Activated T-cell treated with anti-CD3 and anti-CD28 coated beads for 24 hours (primary cell): ENCODE measurements at regions not wholly inside any gene's neighbourhood (a gene's known extent, or its start where the extent isn't known, plus 50 kb on each side); places are given as distances from the start of the nearest gene placed in this dataset.
A peak's percentile ranks its signal among the peaks of the same experiment; 100 is the strongest.
"Not testable (repeated sequence)": the region's sequence is repeated elsewhere in the genome, so short reads cannot be mapped to it uniquely, and the experiment has no call there.

Experiments
- DNase-seq: peaks from one replicate; pipeline ENCODE4 v3.0.0-alpha.2; 2020; ENCODE audit warnings: low read depth

DNA sequence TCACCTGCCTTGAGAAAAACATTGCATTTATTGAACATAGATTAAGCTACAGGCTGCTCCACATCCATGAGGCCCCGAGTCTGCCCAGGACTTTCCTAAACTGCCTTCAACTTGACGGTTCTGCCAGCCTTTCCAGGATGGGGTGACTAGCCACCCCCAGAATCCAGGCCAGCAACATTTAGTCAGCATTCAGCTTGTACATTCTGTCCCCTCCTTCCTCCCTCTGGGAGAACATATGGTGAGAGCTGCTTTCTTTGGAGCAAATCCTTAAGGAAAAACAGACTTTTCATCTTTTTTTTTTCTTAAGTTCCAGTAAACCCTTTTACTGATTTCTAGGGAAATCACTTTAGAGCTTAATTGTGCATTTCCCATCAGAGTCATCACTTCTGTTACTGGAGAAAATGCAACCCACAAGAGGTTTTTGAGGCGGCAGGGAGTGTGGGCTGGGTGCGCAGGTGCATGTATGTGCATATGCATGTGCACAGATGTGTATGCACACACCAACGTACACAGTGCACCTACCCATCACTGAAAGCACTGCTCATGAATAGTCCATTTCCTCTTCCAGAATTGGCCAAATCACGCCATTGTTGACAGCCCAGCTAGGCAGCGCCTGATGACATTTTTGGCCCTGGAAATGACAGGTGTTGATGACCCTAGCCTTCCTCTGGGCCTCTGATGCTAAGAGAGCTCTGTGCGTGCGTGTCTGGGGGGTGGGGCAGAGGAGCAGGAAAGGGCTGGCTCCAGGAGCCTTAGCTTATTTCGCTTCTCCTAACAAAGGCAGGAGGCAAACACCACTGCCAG lies 145.6 kb downstream of the HSD17B3 start:
- DNase-seq = no peak

DNA sequence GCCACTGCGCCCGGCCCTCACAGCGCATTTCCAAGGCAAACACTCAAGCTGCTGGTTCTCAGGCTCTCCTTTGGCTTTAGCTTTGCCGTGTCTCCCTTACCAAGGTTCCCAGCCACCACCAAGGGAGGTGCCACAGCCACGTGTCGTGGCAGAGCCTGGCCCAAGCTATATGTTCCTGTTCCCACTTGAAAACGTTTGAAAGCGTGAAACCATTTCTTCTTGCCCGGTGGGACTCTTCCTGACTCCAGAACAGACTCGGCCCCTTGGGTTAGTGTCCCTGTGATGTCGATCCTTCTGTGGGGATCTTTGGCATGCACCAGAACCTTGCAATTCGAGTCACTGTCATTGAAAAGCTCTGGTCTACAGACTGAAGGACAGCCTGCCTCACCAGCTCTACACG lies 147.9 kb downstream of the HSD17B3 start:
- DNase-seq = no peak

GRCh38 chr9:96152550-96152949 lies 149.4 kb downstream of the HSD17B3 start:
- no peak for DNase-seq

- peak; percentile 37 for DNase-seq
Measured at GRCh38 chr9:96150324-96151227, 151.4 kb downstream of the HSD17B3 start.

DNA sequence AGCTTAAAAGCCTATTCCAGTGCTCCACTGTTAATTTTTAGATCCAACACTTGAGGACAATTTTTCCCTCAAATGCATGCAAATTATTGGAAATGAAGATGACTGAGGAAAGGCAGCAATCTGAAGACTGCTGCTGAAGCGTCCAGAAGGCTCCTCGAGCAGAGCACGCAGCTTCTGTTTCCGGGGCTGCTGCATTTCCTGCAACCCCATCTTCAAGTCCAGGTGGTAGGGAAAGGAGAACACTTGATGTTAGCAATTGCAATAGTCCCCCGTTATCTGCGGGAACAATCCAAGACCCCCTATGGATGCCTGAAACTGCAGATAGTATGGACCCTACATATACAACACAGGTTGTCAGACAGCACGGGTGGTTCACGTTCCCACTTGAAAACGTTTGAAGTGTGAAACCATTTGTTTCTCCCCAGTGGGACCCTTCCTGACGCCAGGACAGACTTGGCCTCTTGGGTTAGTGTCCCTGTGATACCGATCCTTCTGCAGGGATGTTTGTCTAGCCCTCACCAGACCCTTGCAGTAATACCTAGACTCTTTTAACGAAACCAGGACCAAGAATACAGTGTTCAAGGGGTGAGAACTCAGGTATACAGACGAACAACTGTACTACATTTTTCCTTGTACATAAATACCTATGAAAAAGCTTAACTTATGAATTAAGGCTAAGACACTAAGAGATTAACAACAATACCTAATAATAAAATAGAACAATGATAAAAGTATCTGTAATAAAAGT lies 152.3 kb downstream of the HSD17B3 start:
- peak; percentile 2 for DNase-seq

- no peak for DNase-seq
Measured at GRCh38 chr9:96148634-96149532, 153.1 kb downstream of the HSD17B3 start.

- not testable (repeated sequence) for DNase-seq
Measured at GRCh38 chr9:96147029-96147428, 154.9 kb downstream of the HSD17B3 start.

- no peak for DNase-seq
Measured at GRCh38 chr9:96141666-96142065, 160.3 kb downstream of the HSD17B3 start.

DNA sequence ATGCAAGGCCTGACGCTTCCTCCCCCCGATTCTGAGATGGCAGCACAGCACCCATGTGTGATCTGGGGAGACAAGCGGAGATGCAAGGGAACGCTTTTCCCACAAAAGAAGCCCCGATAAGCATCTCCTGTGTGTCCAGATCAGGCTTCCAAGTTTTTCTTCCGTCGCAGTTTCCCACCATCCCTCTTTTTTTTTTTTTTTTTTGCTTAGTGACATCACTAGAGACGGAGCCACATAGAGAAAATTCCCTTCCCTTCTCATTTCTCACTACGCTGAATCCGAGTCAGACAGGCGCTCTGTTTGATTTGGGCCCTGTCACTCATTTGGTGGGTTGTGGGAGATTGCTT lies 160.9 kb downstream of the HSD17B3 start:
- DNase-seq = no peak

DNA sequence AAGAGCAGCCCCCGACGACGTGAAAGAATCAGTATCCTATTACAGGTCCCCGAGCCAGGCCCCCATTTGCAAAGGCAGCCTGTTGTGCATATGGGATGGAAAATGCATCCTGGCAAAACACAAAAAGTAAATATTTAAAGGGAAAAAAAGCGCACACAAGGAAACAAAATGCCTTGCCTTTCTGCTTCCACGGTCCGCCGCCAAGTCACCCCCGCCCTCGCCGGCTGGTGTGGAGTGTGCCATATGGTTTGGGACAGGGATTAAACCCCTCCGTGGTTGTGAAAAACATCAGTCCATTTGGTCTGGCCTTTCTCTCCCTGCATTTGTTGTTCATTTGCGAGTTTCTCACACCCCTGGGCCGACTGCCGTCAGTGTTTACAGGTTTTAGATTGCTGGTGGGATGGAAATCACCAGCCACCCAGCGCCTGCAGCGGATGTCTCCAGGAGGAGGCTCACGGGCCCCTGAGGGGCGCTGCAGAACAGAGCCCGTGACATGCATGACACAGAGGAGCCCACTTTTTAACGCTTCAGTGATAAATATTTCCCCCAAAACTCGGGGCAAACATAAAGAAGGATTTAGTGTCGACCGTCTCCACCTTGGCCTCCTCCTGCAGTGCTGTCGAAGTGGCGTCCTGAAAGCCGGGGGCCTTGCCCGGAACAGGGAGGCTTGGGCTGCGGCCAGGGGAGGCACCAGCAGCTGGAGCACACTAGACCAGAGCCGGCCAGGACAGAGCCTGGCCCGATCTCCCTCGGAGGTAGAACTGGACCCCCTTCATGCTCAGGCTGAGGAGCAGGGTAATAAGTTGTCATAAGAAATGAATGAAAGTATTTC lies 161.5 kb downstream of the HSD17B3 start:
- no peak for DNase-seq

DNA sequence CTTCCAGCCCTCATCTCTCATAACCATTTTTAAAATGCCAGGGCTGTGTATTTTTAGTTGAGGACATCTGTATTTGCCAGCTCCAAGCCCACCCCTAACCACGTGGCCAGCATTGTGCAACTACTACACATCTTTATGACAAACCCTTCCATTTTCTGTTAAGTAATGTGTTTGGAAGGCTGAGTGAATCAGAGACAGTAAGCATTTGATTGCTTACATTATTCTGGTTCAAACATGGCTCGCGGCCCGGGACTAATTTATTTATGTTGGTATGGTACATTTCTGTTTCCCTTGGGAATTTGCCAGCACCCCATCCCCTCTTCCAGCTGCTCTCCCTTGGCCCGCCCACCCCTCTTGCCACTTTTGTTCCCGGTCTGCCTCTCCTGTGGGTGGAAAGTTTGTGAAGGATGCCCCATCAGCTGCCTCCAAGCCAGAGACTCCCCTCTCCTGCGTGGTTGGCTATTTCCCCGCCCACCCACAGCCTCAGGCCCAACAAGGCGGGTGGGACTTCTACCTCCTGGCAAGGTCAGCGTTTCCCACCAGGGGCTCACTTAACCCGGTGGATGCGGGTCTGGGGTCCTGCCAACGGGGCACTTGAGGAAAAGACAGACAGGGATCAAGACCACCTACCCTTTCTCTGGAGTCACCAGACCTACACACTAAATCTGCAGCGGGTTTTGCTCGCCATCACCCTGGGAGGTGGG lies 162.2 kb downstream of the HSD17B3 start:
- DNase-seq = no peak

- no peak for DNase-seq
Measured at GRCh38 chr9:96138616-96139015, 163.4 kb downstream of the HSD17B3 start.

DNA sequence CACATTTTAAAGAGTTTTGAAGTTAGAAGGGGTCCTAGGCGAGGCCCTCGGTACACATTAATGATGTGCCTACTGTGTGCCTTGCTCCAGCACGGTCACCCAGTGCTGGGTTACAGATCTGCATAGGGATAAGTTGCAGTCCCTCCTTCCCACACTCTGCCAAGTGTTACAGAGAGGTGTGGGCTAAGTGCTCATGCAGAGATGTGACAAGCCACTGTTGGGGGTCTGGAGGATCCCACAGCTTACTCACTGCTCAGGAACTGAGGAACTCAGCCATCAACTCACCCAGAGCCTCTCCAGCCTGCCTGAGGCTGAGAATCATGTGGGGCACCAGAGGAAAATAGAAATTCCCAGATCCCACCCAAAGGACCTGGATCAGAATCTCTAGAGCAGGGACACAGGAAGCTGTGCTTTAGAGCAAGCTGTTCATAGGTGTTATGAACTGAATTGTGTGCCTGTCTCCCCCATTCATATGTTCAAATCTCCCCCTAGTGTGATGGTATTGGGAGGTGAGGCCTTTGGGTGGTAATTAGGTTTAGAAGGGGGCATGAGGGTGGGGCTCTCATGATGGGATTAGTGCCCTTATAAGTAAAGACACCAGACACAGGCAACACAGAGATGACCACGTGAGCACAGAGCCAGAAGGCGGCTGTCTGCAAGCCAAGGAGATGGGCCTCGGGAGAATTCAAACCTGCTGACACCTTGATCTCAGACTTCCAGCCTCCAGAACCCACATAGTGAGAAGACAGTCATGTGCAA lies 164.1 kb downstream of the HSD17B3 start:
- no peak for DNase-seq

DNA sequence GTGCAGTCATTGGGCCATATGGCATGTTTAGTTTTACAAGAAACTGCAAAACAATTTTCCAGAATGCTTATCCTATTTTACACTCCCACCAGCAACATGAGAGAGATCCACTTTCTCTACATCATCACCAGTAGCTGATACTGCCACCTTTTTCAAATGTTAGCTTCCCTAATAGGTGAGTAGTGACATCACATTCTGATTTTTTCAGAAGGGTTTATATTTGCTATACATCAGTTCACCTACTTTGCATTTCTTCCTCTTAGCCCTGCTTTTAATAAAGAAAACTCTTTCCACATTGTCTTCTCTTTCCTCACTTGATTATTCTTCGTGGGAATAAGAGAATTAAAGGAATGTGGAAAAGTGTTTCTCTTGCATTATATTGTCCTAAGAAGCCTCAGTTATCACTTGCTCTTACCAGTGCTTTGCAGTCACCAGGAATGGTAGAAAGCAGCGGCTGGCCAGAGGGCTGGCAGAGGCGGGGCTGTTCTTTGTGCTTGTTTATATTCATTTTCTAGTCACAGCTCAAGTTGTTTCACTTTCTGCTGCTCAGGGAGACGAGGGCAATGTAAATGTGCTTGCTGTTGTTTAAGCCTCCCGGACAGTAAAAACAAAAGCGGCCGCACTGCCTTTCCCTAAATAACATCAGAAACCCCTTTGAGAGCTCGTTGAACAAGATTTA lies 164.8 kb downstream of the HSD17B3 start:
- DNase-seq = no peak

DNA sequence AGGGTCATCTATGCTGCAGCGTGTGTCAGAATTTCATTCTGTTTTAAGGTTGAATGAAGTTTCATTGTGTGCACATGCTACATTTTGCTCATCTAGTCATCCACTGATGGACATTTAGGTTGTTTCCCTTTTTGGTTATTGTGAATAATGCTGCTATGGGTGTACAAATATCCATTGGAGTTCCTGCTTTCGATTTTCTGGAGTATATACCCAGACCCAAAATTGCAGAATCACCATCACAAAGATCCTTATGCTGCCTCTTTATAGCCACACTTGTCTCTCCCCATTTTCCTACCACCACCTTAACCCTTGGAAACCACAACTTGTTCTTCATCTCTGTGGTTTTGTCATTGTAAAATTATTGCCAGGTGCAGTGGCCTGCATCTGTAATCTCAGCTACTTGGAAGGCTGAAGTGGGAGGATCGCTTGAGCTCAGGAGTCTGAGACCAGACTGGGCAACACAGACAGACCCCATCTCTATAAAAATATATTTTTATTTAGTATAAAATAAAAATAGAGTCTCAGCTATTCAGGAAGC lies 166.2 kb downstream of the HSD17B3 start:
- DNase-seq = no peak

DNA sequence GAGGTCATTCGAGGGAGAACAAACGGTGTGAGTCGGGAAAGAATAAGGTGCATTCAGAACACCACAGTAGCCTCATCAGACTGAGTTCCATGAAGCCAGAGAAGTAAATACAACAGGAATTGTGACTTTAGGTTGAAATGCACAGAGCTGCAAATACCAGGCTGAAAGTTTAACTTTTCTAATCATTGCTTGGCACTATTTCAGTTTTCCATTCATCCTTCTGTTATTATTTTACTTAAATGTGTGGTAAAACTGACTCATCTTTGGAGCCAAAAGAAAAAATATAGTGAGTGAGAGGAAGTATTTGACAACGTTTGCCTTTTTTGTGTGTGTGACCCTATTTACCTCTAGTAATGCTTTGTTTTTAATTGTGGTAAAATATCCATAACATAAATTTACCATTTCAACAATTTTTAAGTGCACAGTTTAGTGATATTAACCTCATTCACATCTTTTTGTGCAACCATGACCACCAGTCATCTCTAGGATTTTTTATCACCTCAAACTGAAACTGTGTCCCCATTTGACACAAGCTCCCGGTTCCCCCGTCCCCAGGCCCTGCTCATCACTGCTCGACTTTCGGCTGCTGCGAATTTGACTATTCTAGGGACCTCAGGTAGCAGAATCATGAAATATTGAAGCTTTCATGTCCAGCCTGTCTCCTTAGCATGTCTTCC lies 166.8 kb downstream of the HSD17B3 start:
- no peak for DNase-seq

GRCh38 chr9:96133321-96134021 lies 168.5 kb downstream of the HSD17B3 start:
- DNase-seq = no peak
